ENCODE measurements at regions not wholly inside any gene's neighbourhood (a gene's known extent, or its start where the extent isn't known, plus 50 kb on each side); places are given as distances from the start of the nearest gene placed in this dataset.

- FAIRE-seq (no peak), ATAC-seq (no peak), DNase-seq (ENCODE audit: low spot score) (no peak)
- Histone ChIP-seq H2AFZ (ENCODE audit: low read length) (no peak overlapping the region), H3K27ac (ENCODE audit: extremely low read length, insufficient read depth, low read length) (no peak overlapping the region), H3K4me3 (replicated peaks in 1 of 3; ENCODE audit: insufficient read depth in 1 of 3, low read depth in 2 of 3, low read length in 3 of 3) (no peak overlapping the region), H3K27me3 (ENCODE audit: control insufficient read depth in 1 of 2, insufficient read depth in 2 of 2, low read length in 2 of 2) (no peaks in the 10 kb centered on the region), H3K4me2 (ENCODE audit: low read depth, low read length) (no peak overlapping the region), H3K4me1 (ENCODE audit: insufficient read depth, low read length) (peaks cover 2% of the 10 kb centered on the region), H3K36me3 (replicated peaks in 1 of 2; ENCODE audit: control insufficient read depth in 1 of 2, insufficient read depth in 2 of 2, low read length in 2 of 2) (no peaks in the 10 kb centered on the region), H3K79me2 (ENCODE audit: insufficient read depth, low read length) (no peaks in the 10 kb centered on the region), H3K9ac (ENCODE audit: insufficient read depth, low read depth, low read length) (no peak overlapping the region), H4K20me1 (ENCODE audit: insufficient read depth, low read length) (no peaks in the 10 kb centered on the region), H3K9me3 (ENCODE audit: low read length) (no peaks in the 10 kb centered on the region)
- 74% methylated on average over 4 of the region's 4 CpGs for WGBS (ENCODE audit: low lambda C conversion rate)
- POLR2A ChIA-PET, result no interaction called here
- TF ChIP-seq RAD51 (IDR thresholded peaks at IDR 0.05; ENCODE audit: borderline replicate concordance) (peak; percentile 52; the same call in 1 of the 2 replicates), ZNF615 (CRISPR knock-in tag; IDR thresholded peaks at IDR 0.05; ENCODE audit: borderline replicate concordance) (no peak)
- in situ Hi-C loops (cut with HindIII; ENCODE audit: extremely low pct_ligation_motif_present, low pct_unique_long_range_greater_than_20kb) (no loop called here), intact Hi-C loops (cut with micrococcal nuclease; ENCODE audit: unreplicated experiment) (no loop called here)
- BruUV-seq (replicated peaks), result no TSS peak
- CTCF ChIA-PET (ENCODE audit: low intra/inter-chr PET ratio, low total read pairs), result no interaction called here
Observed at GRCh38 chr2:113832795-113833290, 57.0 kb upstream of the ACTR3 start.

- intact Hi-C loops (cut with micrococcal nuclease; ENCODE audit: unreplicated experiment) (no loop called here), in situ Hi-C loops (cut with HindIII; ENCODE audit: extremely low pct_ligation_motif_present, low pct_unique_long_range_greater_than_20kb) (no loop called here)
- ChIA-PET POLR2A (no interaction called here), CTCF (ENCODE audit: low intra/inter-chr PET ratio, low total read pairs) (no interaction called here)
- DNase-seq (ENCODE audit: low spot score) (no peak), FAIRE-seq (no peak), ATAC-seq (no peak)
- Histone ChIP-seq H3K27ac (ENCODE audit: extremely low read length, insufficient read depth, low read length) (no peak overlapping the region), H3K79me2 (ENCODE audit: insufficient read depth, low read length) (no peaks in the 10 kb centered on the region), H3K9ac (ENCODE audit: insufficient read depth, low read depth, low read length) (no peak overlapping the region), H3K27me3 (ENCODE audit: control insufficient read depth in 1 of 2, insufficient read depth in 2 of 2, low read length in 2 of 2) (no peaks in the 10 kb centered on the region), H3K4me1 (ENCODE audit: insufficient read depth, low read length) (peaks cover 9% of the 10 kb centered on the region; the same call in 1 of the 2 replicates), H3K4me2 (ENCODE audit: low read depth, low read length) (no peak overlapping the region), H4K20me1 (ENCODE audit: insufficient read depth, low read length) (no peaks in the 10 kb centered on the region), H3K36me3 (replicated peaks in 1 of 2; ENCODE audit: control insufficient read depth in 1 of 2, insufficient read depth in 2 of 2, low read length in 2 of 2) (no peaks in the 10 kb centered on the region), H3K9me3 (ENCODE audit: low read length) (no peaks in the 10 kb centered on the region), H3K4me3 (replicated peaks in 1 of 3; ENCODE audit: insufficient read depth in 1 of 3, low read depth in 2 of 3, low read length in 3 of 3) (no peak overlapping the region), H2AFZ (ENCODE audit: low read length) (peak overlapping the region; percentile 22)
- 50% methylated on average over 6 of the region's 6 CpGs for WGBS (ENCODE audit: low lambda C conversion rate)
- BruUV-seq (replicated peaks), result no TSS peak
- TF ChIP-seq ZNF460 (CRISPR knock-in tag; IDR thresholded peaks at IDR 0.05; ENCODE audit: borderline replicate concordance), result no peak
- TF ChIP-seq HMG20A (CRISPR knock-in tag; IDR thresholded peaks at IDR 0.05; ENCODE audit: borderline replicate concordance), result no peak
- no peak for TF ChIP-seq THAP8 (CRISPR knock-in tag; IDR thresholded peaks at IDR 0.05; ENCODE audit: borderline replicate concordance)
- TF ChIP-seq NFE2L2 (IDR thresholded peaks at IDR 0.05; ENCODE audit: low read length), result peak; percentile 92
- TF ChIP-seq GPBP1L1 (CRISPR knock-in tag; IDR thresholded peaks at IDR 0.05), result no peak
- no peak for TF ChIP-seq NFAT5 (CRISPR knock-in tag; IDR thresholded peaks at IDR 0.05)
- no peak for TF ChIP-seq RELA (CRISPR knock-in tag; IDR thresholded peaks at IDR 0.05)
- no peak for TF ChIP-seq SMARCC2 (IDR thresholded peaks at IDR 0.05)
Observed at GRCh38 chr2:113831161-113831560, 58.7 kb upstream of the ACTR3 start.
